AG04450 (cell line): ENCODE measurements at regions not wholly inside any gene's neighbourhood (a gene's known extent, or its start where the extent isn't known, plus 50 kb on each side); places are given as distances from the start of the nearest gene placed in this dataset.

Experiments
- CTCF ChIA-PET: fragments of 300-600, 350-600 bp; formaldehyde crosslinking; extraction: SDS; loops from one replicate; lab custom pipeline; 2022; ENCODE audit warnings: antibody characterized with exemption, inconsistent platforms; lab: Charles Lee
- POLR2A ChIA-PET: fragments of 350-600 bp; formaldehyde crosslinking; extraction: SDS; loops from one replicate; lab custom pipeline; 2021; ENCODE audit warnings: antibody characterized with exemption, inconsistent platforms; lab: Yijun Ruan, JAX
- DNase-seq: peaks from one replicate; pipeline ENCODE4 v3.0.0-alpha.2; 2011; ENCODE audit warnings: low read depth, low spot score
- H3K27ac ChIP-seq: one replicate; pipeline ENCODE4 v1.5.1; 2012; ENCODE audit warnings: low read depth, low read length, control low read depth
- H3K27me3 ChIP-seq: one replicate; pipeline ENCODE4 v1.6.0; 2012; ENCODE audit warnings: low read length; ENCODE audit not compliant: control insufficient read depth, insufficient read depth
- H3K4me3 ChIP-seq: 2 replicates; pipeline ENCODE4 v1.5.1; 2011; ENCODE audit warnings: mild to moderate bottlenecking, low read depth, low read length, control low read depth
- H3K9me3 ChIP-seq: 2 replicates; pipeline ENCODE4 v1.5.1; 2012; ENCODE audit warnings: low read length; ENCODE audit not compliant: control insufficient read depth, insufficient read depth
- CTCF ChIP-seq: IDR thresholded peaks from 2 replicates; pipeline ENCODE4 v1.5.1; 2011; ENCODE audit warnings: low read depth, low read length, control low read depth, inconsistent platforms

GRCh38 chr1:91583326-91583755 is 82.7 kb downstream of the CDC7 start:
- ChIA-PET POLR2A (interaction anchor here (0.9 to 1.8 kb wide), 6 partner anchors 9 to 307 kb away, joined by 3 to 9 read pairs (median 6); no protein-coding TSS in a partner anchor), CTCF (interaction anchor here (1.0 to 3.8 kb wide), 2 partner anchors 71 to 343 kb away, joined by 5 to 18 read pairs; no protein-coding TSS in a partner anchor)
- no peaks in the 10 kb centered on the region for H3K9me3 ChIP-seq
- H3K27ac ChIP-seq = peak overlapping the region; percentile 99
- no peaks in the 10 kb centered on the region for H3K27me3 ChIP-seq
- no peak overlapping the region for H3K4me3 ChIP-seq
- peak; percentile 92 for DNase-seq
- TF ChIP-seq CTCF = no peak

- no peaks in the 10 kb centered on the region for H3K9me3 ChIP-seq
- POLR2A ChIA-PET = interaction anchor here (0.9 kb wide), 1 partner anchor 67 kb away, joined by 3 read pairs; no protein-coding TSS in a partner anchor
- H3K4me3 ChIP-seq = no peak overlapping the region
- CTCF ChIA-PET = interaction anchor here (3.8 kb wide), 1 partner anchor 72 kb away, joined by 18 read pairs; no protein-coding TSS in a partner anchor
- no peak overlapping the region for H3K27ac ChIP-seq
- no peaks in the 10 kb centered on the region for H3K27me3 ChIP-seq
- no peak for DNase-seq
- no peak for TF ChIP-seq CTCF
Measured at GRCh38 chr1:91584309-91584708, 83.7 kb downstream of the CDC7 start.

GRCh38 chr1:91584878-91585277 is 84.2 kb downstream of the CDC7 start:
- POLR2A ChIA-PET = no interaction called here
- H3K27me3 ChIP-seq = no peaks in the 10 kb centered on the region
- DNase-seq = no peak
- CTCF ChIA-PET = no interaction called here
- no peak overlapping the region for H3K4me3 ChIP-seq
- H3K9me3 ChIP-seq = no peaks in the 10 kb centered on the region
- no peak overlapping the region for H3K27ac ChIP-seq
- TF ChIP-seq CTCF = no peak

- Histone ChIP-seq H3K4me3 (no peak overlapping the region), H3K9me3 (no peaks in the 10 kb centered on the region), H3K27me3 (no peaks in the 10 kb centered on the region), H3K27ac (no peak overlapping the region)
- CTCF ChIA-PET = interaction anchor here (1.0 kb wide), 1 partner anchor 73 kb away, joined by 3 read pairs; no protein-coding TSS in a partner anchor
- POLR2A ChIA-PET = no interaction called here
- no peak for DNase-seq
- TF ChIP-seq CTCF = no peak
Measured at GRCh38 chr1:91585502-91585901, 84.9 kb downstream of the CDC7 start.

- Histone ChIP-seq H3K4me3 (no peak overlapping the region), H3K27me3 (no peaks in the 10 kb centered on the region), H3K9me3 (no peaks in the 10 kb centered on the region), H3K27ac (no peak overlapping the region)
- DNase-seq = no peak
- ChIA-PET CTCF (interaction anchor here (0.6 to 1.0 kb wide), 2 partner anchors 73 to 411 kb away, joined by 3 read pairs; no protein-coding TSS in a partner anchor), POLR2A (no interaction called here)
- TF ChIP-seq CTCF = no peak
Measured at GRCh38 chr1:91585982-91586381, 85.3 kb downstream of the CDC7 start.
